CD14-positive monocyte (primary cell): ENCODE measurements at regions not wholly inside any gene's neighbourhood (a gene's known extent, or its start where the extent isn't known, plus 50 kb on each side); places are given as distances from the start of the nearest gene placed in this dataset.

Experiments used
- DNase-seq, 3 donors: peaks; one replicate each; pipeline ENCODE4 v3.0.0-alpha.2; 2011 to 2022
- H2AFZ ChIP-seq: 2 replicates; pipeline ENCODE4 v1.6.0; 2012; ENCODE audit warnings: mild to moderate bottlenecking, low read depth, low read length, inconsistent platforms; ENCODE audit not compliant: insufficient read depth, poor library complexity, severe bottlenecking
- H3K27ac ChIP-seq, 2 donors: 1 replicate in 1 of 2; 2 replicates in 1 of 2; pipeline ENCODE4 v1.5.1; 2012 to 2013; ENCODE audit warnings: low read length in 2 of 2, control low read depth in 1 of 2, inconsistent platforms in 1 of 2, low read depth in 1 of 2, mild to moderate bottlenecking in 1 of 2
- H3K27me3 ChIP-seq, 2 donors: one replicate each; pipeline versions ENCODE4 v1.6.0 to v1.6.1; 2011 to 2013; ENCODE audit warnings: low read length in 2 of 2; ENCODE audit not compliant: control insufficient read depth in 2 of 2, insufficient read depth in 2 of 2
- H3K36me3 ChIP-seq, 2 donors: replicated peaks in 1 of 2; 1 replicate in 1 of 2; 2 replicates in 1 of 2; pipeline versions ENCODE4 v1.5.1 to v1.6.1; 2012 to 2013; ENCODE audit warnings: low read length in 2 of 2, control low read depth in 1 of 2, inconsistent platforms in 1 of 2, mild to moderate bottlenecking in 1 of 2; ENCODE audit not compliant: insufficient read depth in 2 of 2, control insufficient read depth in 1 of 2
- H3K4me1 ChIP-seq, 2 donors: 1 replicate in 1 of 2; 2 replicates in 1 of 2; pipeline versions ENCODE4 v1.5.1 to v1.6.1; 2012 to 2013; ENCODE audit warnings: low read length in 2 of 2, control low read depth in 1 of 2, inconsistent platforms in 1 of 2, mild to moderate bottlenecking in 1 of 2, moderate library complexity in 1 of 2; ENCODE audit not compliant: insufficient read depth in 2 of 2, control insufficient read depth in 1 of 2
- H3K4me2 ChIP-seq: replicated peaks from 2 replicates; pipeline ENCODE3; 2012; ENCODE audit warnings: low read length, moderate library complexity, mild to moderate bottlenecking; ENCODE audit not compliant: poor library complexity, severe bottlenecking; ENCODE audit errors: extremely low read depth
- H3K4me3 ChIP-seq, 3 experiments: fragments of 200-600 bp in 1 of 3; sonication (generic) in 1 of 3; replicated peaks in 1 of 3; 1 replicate in 2 of 3; 2 replicates in 1 of 3; pipeline ENCODE4 v1.5.1; 2011 to 2013; ENCODE audit warnings: low read length in 3 of 3, mild to moderate bottlenecking in 3 of 3, control low read depth in 2 of 3, low read depth in 2 of 3, inconsistent platforms in 1 of 3, moderate library complexity in 1 of 3
- H3K79me2 ChIP-seq: 2 replicates; pipeline ENCODE4 v1.6.0; 2012; ENCODE audit warnings: mild to moderate bottlenecking, control low read depth, inconsistent platforms, low read length, moderate library complexity; ENCODE audit not compliant: insufficient read depth
- H3K9ac ChIP-seq: 2 replicates; pipeline ENCODE4 v1.6.0; 2017; ENCODE audit warnings: low read length, mild to moderate bottlenecking; ENCODE audit not compliant: insufficient read depth, poor library complexity, severe bottlenecking
- H3K9me3 ChIP-seq, 2 donors: replicated peaks in 1 of 2; 1 replicate in 1 of 2; 2 replicates in 1 of 2; pipeline versions ENCODE4 v1.5.1 to v1.6.1; 2012 to 2013; ENCODE audit warnings: low read length in 2 of 2, control low read depth in 1 of 2; ENCODE audit not compliant: control insufficient read depth in 1 of 2, insufficient read depth in 1 of 2
- H4K20me1 ChIP-seq: 2 replicates; pipeline ENCODE4 v1.6.0; 2012; ENCODE audit warnings: mild to moderate bottlenecking, low read length, control low read depth, moderate library complexity; ENCODE audit not compliant: insufficient read depth
- H3K27ac Mint-ChIP-seq, 7 donors: one replicate each; pipeline ENCODE4 v1.8.0; 2020; ENCODE audit warnings: mild to moderate bottlenecking in 7 of 7, mixed read lengths in 7 of 7, moderate library complexity in 6 of 7, inconsistent platforms in 2 of 7
- H3K27me3 Mint-ChIP-seq, 3 donors: one replicate each; pipeline ENCODE4 v1.8.0; 2021 to 2022; ENCODE audit warnings: low read depth in 3 of 3, mild to moderate bottlenecking in 3 of 3, mixed read lengths in 3 of 3, moderate library complexity in 3 of 3, inconsistent platforms in 1 of 3
- H3K36me3 Mint-ChIP-seq, 2 donors: one replicate each; pipeline ENCODE4 v1.8.0; 2020; ENCODE audit warnings: mixed read lengths in 2 of 2, inconsistent platforms in 1 of 2, mild to moderate bottlenecking in 1 of 2
- H3K4me1 Mint-ChIP-seq: one replicate; pipeline ENCODE4 v1.8.0; 2020; ENCODE audit warnings: mild to moderate bottlenecking, mixed read lengths
- H3K4me3 Mint-ChIP-seq, 2 donors: one replicate each; pipeline ENCODE4 v1.8.0; 2020; ENCODE audit warnings: mild to moderate bottlenecking in 2 of 2, mixed read lengths in 2 of 2, moderate library complexity in 1 of 2
- H3K9me3 Mint-ChIP-seq, 7 donors: one replicate each; pipeline ENCODE4 v1.8.0; 2020 to 2022; ENCODE audit warnings: mixed read lengths in 7 of 7, mild to moderate bottlenecking in 6 of 7, moderate library complexity in 6 of 7, inconsistent platforms in 2 of 7
- WGBS: methylation state at CpG from one replicate; pipeline ENCODE4 v1.1.5; 2013; ENCODE audit warnings: missing lambda C conversion rate; ENCODE audit not compliant: insufficient coverage; 5-methylcytosine and 5-hydroxymethylcytosine counted together
- intact Hi-C, 2 donors: fragments of 100-400 bp; cut with micrococcal nuclease; formaldehyde crosslinking; loops; one replicate each; pipeline versions ENCODE4 v1.15.0 to v1.15.1; 2023
- TF ChIP-seq, protein P1 (sequence below): fragments of 200-600 bp; IDR thresholded peaks from one replicate; pipeline ENCODE4 v1.8.0; 2022; ENCODE audit warnings: antibody characterized with exemption, mild to moderate bottlenecking

DNA sequence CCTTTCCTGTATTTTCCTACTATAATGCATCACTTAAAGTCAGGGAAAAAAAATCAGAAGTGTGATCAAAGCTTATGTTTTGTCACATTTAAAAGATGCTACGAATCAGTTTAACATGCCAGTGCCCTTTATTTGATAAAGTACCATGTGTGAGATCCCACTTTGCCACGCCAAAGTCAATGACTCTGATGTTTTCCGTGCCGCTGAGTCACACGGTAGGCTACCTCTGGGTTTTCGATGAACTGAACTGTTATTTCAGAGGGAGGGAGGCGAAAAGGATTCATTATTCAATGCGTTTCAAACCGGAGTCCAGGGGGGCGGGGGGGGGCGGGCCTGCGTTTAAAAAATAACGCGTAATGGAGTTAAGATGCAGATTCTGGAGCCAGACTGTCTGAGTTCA is 203.0 kb downstream of the ABHD5 start:
- peaks cover 0 to 7% of the 10 kb centered on the region in 2 donors for H3K9me3 ChIP-seq
- H3K27ac ChIP-seq: no peak overlapping the region
- Mint-ChIP-seq H3K9me3 (peaks cover 0 to 2% (median 0%) of the 10 kb centered on the region in 7 donors), H3K27me3 (peaks cover 34 to 58% (median 47%) of the 10 kb centered on the region in 3 donors), H3K4me1 (peaks cover 15% of the 10 kb centered on the region), H3K36me3 (no peaks in the 10 kb centered on the region), H3K27ac (no peak overlapping the region), H3K4me3 (peak overlapping the region in 1 of 2 donors; percentile 85)
- no peak for DNase-seq
- H3K27me3 ChIP-seq: peaks cover 23 to 46% of the 10 kb centered on the region in 2 donors
- intact Hi-C loops: no loop called here
- 26% methylated on average over 12 of the region's 14 CpGs for WGBS
- no peaks in the 10 kb centered on the region for H3K79me2 ChIP-seq
- H3K4me1 ChIP-seq: peaks cover 3 to 14% of the 10 kb centered on the region in 2 donors
- TF ChIP-seq, protein P1, sequence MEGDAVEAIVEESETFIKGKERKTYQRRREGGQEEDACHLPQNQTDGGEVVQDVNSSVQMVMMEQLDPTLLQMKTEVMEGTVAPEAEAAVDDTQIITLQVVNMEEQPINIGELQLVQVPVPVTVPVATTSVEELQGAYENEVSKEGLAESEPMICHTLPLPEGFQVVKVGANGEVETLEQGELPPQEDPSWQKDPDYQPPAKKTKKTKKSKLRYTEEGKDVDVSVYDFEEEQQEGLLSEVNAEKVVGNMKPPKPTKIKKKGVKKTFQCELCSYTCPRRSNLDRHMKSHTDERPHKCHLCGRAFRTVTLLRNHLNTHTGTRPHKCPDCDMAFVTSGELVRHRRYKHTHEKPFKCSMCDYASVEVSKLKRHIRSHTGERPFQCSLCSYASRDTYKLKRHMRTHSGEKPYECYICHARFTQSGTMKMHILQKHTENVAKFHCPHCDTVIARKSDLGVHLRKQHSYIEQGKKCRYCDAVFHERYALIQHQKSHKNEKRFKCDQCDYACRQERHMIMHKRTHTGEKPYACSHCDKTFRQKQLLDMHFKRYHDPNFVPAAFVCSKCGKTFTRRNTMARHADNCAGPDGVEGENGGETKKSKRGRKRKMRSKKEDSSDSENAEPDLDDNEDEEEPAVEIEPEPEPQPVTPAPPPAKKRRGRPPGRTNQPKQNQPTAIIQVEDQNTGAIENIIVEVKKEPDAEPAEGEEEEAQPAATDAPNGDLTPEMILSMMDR: no peak
- peak overlapping the region; percentile 77 for H3K4me2 ChIP-seq
- no peak overlapping the region for H3K9ac ChIP-seq
- H2AFZ ChIP-seq: peak overlapping the region; percentile 31
- no peaks in the 10 kb centered on the region for H3K36me3 ChIP-seq
- no peaks in the 10 kb centered on the region for H4K20me1 ChIP-seq
- peak overlapping the region in 1 of 3 experiments; percentile 73 for H3K4me3 ChIP-seq

- Histone ChIP-seq H3K4me1 (peaks cover 3 to 14% of the 10 kb centered on the region in 2 donors), H3K36me3 (no peaks in the 10 kb centered on the region), H3K4me3 (peak overlapping the region in 2 of 3 experiments; percentile 1 to 73), H3K9ac (no peak overlapping the region), H3K4me2 (peak overlapping the region; percentile 77), H4K20me1 (no peaks in the 10 kb centered on the region), H3K27ac (no peak overlapping the region), H3K27me3 (peaks cover 23 to 46% of the 10 kb centered on the region in 2 donors), H3K9me3 (peaks cover 0 to 7% of the 10 kb centered on the region in 2 donors), H2AFZ (peak overlapping the region; percentile 31), H3K79me2 (no peaks in the 10 kb centered on the region)
- H3K9me3 Mint-ChIP-seq: peaks cover 0 to 2% (median 1%) of the 10 kb centered on the region in 7 donors
- intact Hi-C loops: no loop called here
- WGBS: 6% methylated on average over 47 of the region's 63 CpGs
- peak overlapping the region; percentile 64 to 85 for H3K4me3 Mint-ChIP-seq
- H3K36me3 Mint-ChIP-seq: no peaks in the 10 kb centered on the region
- no peak for DNase-seq
- peaks cover 34 to 59% (median 48%) of the 10 kb centered on the region in 3 donors for H3K27me3 Mint-ChIP-seq
- peaks cover 15% of the 10 kb centered on the region for H3K4me1 Mint-ChIP-seq
- H3K27ac Mint-ChIP-seq: no peak overlapping the region
- TF ChIP-seq, protein P1: no peak
These were observed 203.7 kb downstream of the ABHD5 start for GRCh38 chr3:43894176-43895049.
